Lung microvascular endothelial cell (primary cell): ENCODE measurements at regions not wholly inside any gene's neighbourhood (a gene's known extent, or its start where the extent isn't known, plus 50 kb on each side); places are given as distances from the start of the nearest gene placed in this dataset.

Experiments
- DNase-seq, 2 donors: peaks; one replicate each; pipeline versions ENCODE4 v3.0.0 to v3.0.0-alpha.2; 2010; ENCODE audit warnings: low read depth in 2 of 2

DNA sequence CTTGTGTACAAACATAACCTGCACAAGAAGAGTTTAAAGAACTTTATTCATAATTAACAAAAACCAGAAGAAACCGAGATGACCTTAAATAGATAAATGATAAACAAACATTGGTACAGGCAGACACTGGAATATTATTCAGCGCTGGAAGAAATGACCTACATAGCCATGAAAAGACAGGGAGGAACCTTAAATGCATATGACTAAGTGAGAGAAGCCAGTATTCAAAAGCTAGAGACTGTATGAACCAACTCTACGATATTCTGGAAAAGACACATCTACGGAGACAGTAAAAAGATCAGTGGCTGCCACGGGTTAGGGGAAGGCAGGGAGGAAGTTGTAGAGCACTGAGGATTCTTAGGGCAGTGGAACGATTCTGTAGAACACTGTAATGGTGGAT, 333.8 kb upstream of the AKR1E2 start:
- DNase-seq: no peak

DNA sequence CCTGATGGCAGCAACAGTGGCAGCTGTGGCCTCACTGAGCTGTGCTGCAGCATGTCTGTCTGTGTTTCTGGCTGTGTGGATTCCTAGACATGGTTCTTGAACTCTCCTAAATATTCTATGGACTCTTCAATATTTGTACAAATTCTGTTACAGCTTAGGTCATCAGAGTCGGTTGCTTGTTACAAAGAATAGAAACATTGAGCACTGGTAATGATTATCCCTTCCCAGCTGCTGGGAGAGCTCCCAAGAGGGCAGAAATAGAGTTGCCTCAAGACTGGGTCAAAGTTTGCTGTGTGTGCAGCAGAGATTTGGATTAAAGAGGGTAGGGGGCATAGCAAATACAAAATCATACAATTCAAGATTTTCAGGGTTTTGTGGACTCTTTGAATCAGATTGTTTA, 337.1 kb upstream of the AKR1E2 start:
- DNase-seq: no peak

DNA sequence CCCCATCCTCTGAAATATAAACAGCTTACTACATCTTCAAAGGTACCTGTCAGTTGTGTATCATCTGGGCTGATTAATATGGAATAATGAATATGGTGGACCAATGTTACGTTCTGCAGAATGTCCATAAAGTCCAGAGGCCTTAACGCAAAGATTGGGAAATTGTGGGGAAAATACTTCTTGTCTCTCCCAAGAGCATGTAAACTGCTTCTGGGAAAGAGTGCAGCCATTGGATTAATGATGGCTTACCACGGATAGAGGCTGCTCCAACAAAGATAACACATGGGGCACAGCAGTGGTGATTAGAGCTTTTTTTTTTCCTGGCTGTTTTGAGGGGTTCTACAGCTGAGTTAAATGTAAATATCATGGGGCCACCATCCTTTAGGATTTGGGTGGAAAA, 340.4 kb upstream of the AKR1E2 start:
- DNase-seq: no peak

DNA sequence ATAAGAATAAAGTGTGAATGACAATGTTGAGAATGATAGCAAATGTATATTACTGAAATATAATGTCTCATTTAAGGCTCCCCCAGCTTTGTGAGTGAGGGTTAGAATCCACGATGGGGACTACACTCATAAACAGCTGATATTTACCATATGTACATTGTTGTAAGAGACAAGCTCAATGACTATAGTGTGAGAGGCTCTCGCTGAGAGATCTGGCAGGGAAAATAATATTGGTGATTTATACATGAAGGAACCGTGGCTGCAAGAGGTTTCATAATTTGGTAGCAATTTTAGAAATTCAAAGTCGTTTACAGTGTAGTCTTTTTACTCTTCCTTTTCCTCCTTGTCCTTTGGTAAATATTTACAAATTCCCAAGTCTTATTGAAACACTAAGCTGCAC, 342.2 kb upstream of the AKR1E2 start:
- DNase-seq: no peak

DNA sequence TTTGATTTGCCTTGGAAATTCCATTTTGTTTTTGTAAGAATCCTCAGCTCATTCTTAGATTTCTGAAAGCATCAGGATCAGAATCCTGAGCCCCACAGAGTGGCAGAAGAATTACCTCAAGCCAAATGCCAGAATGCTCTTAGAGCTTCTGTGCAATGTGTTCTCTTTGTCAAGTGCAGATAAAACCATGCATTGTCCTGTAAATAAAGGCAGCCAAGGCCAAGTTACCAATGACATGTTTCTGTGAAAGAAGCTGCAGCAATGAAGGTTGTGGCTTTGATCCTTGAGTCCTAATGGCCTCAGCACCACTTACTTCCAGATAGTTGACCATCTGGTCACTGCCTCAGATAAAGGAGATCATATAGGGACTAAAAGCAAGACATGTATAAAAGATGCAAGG, 343.3 kb upstream of the AKR1E2 start:
- no peak for DNase-seq

DNA sequence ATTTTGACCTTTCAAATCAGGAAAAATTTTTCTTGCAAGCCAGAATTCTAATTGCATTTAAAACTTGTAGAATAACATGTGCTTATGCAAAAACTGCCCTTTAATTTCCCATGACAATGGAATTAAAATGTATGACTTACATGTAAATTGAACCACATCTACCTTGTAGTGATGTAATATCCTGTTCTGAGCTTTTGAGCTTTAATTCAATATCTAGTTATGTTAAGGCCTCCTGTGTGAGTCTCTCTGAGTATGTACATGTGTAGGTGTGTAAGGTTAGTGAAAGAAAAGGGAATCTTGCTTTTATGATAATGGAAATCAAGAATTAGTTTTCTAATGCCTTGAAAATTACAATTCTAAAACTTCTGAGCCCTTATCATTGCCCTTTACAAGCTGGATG, 344.8 kb upstream of the AKR1E2 start:
- no peak for DNase-seq

DNA sequence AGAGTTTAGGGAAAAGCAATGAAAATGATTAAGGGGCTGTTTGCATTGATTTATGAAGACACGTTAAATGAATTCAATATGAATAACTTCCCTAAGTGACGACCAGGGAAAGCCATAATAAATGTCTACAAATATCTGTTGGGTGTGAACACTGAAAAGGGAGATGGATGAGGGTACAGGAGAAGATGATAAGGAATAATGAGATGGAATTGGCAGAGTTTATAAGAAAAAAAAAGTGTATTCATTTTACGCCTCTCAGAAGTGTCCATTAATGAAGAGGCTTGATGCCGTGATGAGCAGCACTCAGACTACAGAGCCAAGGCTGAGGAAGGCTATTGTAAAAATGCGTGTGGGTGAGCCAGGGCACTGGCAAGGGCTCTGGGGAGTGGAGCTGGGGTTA, 346.7 kb upstream of the AKR1E2 start:
- DNase-seq: no peak

DNA sequence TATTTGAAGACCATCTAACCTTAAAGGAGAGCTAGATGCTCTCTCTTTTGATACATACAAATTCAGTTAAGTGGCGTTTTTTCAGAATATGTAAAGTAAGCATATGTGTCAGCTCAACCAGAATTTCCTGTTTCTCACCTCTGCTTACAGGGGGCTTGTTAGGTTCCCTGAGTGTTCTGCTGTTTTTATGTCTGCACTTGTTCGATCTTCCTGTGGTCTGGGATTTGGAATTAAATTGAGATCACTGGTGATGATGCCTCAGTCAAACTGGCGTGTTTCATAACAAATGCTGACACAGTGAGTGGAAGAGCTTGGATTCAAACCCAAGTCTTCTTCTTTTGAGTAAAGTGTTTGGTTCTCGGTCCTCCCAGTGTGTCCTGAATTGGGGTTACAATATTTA, 348.3 kb upstream of the AKR1E2 start:
- no peak for DNase-seq

DNA sequence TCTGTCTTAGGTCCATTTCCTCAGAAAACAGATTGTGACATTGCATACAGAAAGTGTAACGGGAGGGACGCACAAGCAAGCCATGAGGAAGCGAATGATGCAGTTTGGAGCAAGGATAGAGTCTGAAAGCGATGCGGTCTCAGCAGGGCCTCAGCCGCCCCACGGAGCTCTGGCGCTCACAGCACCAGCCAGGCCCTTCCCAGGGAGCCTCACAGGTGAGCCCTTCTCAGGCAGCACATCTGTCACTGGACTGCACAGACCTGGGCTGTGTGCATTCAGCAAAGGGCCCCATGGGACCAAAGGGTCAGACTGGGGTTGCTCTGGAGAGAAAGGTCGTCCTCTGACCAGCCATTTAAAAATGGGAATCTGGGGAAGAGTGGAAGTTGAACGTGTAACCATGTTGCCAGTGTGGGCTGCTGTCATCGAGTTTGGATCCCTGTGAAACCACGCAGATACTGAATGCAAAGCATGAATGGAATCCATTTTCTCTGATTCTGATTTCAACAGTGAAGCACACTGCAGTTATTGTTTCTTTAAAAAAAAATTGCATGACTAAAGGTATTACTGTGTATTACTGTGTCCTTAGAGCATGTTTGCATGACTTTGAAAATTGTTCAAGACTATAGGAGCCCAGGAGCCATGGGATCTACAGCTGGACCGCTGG, 350.0 kb upstream of the AKR1E2 start:
- DNase-seq: no peak

DNA sequence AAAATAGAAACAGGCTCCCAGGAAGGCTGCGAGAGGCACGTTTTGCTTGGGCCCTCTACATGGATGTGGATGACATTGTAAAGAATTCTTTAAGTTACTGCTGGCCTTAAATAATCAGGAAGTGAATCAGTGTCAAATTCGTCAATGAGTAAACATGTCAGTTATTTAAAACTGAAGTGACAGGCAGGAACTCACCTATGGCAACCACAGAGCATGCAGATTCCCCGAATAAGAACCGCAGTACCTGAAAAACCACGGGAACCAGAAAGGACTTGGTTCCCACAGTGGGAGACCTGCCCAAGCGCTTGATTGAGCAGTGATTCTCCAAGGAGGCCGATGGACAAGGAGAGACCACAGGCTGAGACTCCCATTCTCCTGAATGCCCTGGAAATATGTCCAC, 351.2 kb upstream of the AKR1E2 start:
- peak in 1 of 2 donors; percentile 41 for DNase-seq

DNA sequence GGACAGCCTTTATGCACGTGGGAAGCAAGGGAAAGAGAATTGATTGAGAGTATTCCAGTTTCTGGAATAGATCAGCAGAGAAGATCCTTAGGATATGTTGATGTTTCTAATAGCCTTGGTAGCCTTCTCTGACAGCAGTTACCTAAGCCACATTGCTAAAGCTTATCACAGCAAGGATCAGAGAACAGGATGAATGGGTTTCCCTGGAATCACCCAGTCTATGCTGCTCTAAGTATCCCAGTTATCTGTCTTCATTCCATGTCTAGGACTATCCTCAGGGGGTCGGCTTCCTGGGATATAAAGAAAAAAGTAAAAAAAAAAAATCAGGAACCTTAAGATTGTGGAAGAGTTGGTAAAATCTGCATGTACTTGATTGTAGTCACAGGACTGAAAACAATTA, 352.0 kb upstream of the AKR1E2 start:
- no peak for DNase-seq

DNA sequence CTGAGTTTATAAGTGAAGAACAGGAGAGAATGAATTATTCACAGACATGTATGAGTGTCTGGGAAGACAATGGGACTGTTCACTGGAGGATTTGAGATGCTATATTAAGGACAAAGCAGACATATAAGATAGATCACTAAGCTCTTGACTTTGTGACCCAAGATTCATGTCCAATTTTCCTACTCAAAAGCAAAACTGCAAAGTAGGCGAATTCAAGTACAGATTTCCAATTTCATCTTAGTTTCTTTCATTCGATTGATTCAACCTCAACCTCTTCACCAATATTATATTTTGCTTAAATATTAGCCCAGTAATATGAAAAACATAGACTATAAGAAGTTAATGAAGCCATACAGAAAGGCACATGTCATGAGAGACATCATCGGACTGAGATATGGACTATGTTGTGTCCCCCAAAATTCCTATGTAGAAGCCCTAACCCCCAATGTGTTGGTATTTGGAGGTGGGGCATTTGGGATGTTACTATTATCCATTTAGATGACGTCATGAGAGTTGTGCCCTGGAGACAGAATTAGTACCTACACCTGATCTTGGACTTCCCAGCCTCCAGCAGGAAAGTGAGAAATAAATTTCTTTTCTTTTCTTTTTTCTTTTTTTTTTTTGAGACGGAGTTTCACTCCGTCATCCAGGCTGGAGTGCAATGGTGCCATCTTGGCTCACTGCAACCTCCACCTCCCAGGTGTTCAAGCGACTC, 353.7 kb upstream of the AKR1E2 start:
- no peak for DNase-seq

DNA sequence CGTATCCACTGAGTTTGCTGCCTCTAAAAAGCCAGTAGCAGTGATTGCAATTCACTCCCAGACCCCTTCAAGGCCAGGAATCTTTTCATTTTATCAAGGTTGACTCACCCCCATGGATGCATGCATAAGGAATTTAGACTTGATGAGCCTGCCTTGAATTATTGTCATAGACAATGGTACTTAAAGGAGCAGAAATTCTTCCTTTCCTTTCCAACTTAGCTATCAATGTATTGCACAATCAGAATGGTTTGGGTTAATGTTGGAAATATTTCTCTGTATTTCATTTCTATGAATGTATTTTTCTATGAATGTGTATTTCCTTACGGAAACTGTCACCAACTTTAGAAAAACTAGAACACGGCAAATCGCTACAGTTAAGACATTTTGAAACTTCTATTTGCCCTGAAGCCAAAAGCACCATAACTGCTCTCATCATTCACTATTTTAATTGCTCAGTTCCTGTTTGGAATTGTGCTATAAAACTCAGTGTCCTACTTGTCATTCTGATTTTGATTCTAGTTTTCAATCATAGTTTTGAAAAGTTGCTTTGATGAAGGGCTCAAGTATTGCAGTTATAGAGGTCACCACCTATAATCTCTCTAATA, 355.7 kb upstream of the AKR1E2 start:
- peak in 1 of 2 donors; percentile 10 for DNase-seq

DNA sequence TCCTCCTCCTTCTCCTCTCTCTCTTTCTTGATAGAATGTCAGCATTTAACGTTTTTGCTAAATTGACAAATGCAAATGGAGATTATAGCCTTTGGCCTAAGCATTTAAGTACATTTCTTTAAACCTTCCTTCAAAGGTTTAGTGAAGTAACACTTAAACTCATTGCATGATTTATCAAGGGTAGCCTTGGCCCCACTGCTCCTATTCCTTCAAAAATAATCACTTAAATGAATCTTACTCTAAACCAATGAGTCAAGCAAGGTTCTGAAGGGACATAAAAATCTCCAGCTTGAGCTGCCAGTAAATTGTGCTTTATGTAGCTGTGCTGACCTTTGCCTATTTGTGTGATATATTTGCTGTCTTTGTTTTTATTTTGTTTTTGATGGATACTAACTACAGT, 358.5 kb upstream of the AKR1E2 start:
- no peak for DNase-seq

DNA sequence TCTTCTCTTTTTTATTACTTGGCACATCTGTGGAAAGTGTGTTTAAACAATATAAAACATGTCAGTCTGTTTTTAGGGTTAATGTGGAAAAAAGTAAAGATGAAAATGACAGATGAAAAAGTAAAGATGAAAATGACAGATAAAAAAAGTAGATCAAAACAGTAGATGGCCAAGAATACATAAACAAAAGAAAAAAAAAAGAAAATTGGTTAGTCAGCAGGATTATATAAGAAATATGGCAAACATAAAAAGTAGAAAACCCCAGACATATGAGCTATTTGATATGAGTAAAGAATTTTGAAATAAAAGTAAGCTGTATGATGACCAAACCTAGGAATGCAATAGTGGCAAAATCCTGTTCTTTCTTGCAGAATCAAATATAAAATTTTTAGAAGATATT, 365.7 kb upstream of the AKR1E2 start:
- DNase-seq: no peak

DNA sequence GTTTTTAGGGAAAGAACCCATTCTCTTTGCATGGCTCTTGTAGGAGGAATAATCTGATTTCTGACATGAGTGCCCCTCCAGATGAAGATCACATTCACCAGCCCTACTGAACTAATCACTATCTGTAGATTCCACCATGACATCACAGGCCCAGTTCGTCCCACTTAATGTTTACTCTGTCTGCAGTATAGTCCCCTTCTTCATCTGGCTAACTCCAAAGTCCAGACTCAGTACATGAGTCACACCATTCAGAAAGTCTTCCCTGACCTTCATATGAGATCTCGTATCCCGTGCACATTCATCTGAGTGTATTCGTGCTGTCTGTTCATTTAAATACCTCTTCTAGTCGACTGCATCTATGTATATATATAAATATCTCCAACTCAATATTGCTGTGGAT, 366.5 kb upstream of the AKR1E2 start:
- peak in 1 of 2 donors; percentile 42 for DNase-seq

DNA sequence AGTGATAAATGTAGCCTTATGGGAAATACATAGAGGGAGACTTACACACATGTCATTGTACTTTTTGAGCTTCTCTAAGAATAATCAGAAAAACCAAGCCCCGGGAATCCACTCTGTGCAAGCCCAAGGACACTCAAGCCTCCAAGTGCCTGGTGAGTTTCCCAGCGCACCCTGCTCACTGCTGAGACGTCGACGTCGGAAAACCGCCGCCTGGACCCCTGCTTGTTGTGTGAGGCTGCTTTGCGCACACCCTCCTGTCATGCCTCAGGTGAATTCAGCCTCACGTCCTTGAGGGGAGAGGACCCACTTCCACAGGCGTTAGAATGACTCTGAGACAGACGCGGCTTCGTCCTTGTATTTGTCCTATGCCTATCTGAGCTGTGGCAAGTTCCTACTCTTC, 368.4 kb upstream of the AKR1E2 start:
- DNase-seq: no peak

DNA sequence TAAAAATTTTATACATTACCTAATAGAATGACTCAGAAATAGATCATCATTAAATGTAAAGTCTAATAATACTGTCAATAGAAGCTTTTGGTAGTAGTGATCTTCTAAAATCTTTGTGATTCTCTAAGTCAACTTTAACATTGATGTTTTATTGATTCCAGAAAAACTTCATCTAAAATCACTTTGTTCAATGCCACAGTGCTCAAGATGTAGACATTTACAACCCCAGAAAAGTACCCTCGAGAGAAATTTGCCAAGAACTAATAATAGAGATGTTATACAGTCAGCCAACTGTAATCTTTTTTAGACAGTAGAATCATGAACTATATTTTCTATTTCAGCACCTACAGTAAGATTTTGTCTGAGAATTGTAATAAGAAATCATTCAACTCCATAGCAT, 369.2 kb upstream of the AKR1E2 start:
- DNase-seq: no peak

DNA sequence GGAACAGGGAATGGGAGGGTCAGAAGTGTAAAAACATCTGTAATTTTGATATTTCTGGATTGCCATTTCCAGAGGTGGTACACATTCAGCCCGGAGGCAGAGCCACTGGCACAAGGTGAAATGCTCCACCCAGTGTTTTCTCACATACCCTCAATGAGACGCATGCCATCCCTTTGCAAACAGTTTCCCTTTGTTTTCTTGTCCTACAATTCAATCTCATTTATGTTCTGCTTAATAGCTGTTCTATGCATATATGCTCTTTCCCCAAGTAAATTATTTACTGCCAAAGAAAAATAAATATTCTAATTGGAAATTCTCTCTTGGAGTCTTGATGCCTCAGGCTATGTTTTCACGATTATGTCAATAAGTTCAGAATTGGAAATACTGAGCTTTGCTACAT, 369.7 kb upstream of the AKR1E2 start:
- no peak for DNase-seq

DNA sequence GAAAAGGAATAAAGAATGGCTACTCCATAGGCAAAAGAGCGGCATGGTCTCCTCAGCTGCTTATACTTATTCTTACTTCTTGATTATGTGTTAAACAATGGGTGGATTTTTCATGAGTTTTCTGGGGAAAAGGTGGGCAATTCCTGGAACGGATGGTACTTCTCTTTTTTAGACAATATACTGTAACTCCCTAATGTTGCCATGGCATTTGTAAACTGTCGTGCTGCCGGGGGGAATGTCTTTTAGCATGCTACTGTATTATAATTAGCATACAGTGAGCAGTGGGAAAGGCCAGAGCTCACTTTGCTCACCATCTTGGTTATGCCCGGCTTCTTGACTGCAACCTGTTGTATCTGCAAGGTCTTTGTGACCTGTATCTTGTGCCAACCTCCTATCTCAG, 372.1 kb upstream of the AKR1E2 start:
- DNase-seq: no peak

DNA sequence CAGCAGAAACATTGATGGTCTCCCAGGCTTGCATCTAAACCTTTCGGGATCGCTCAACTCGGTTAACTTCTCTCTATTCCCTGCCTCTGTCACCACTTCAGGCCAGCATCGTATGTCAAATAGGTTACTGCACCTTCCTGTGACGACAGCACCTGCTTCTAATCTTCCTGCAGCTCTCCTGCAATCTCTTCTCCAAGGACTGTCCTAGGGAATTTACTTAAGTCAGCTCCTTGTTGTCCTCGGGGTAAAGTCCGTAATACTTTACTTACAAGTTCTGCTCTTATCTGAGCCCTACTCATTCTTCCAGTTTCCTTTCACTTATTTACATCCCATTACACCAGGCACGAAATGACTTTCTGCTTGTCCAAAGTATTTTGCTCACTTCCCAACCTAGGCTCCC, 372.7 kb upstream of the AKR1E2 start:
- DNase-seq: no peak

DNA sequence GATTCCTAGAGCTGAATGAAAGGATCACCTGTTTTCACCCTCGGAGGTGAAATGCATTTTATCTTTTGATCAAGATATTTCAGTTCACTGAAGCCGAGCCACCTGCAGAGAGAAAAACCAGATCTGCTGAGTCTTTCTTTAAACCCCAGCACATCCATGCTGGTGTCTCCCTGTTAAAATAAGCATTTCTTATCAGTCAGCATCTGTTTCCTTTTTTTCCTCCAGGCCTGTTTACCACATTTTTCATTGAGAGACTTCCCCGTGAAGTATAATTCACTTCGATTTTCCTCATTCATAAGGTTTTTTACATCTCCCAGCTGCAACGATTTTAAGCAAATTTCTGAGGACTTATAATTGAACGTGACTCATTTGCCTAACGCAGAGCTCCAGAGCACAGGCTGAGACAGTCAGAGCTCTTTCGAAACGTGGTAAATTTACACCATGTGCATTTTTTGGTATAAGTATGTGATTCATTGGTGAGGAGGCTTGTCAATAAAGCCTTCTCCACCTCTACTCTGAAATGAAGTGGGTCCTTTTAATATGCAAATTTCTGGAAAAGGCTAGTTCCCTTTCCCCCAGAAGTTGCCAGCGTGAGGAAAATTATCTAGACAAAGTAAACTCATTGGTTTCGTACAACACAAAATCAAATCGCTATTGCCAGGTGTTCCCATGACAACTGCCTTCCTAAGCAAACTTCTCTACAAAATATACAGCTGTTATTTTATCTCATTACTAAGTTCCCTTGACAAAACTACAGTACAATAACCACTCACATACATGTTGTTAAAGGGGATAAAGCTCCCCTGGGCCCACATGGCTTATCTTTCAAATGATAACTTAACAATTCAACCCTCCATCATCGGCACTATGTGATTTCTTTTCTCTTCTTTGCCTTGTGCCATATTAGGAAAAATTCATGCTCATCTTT, 374.8 kb upstream of the AKR1E2 start:
- DNase-seq: peak; percentile 87 to 92
